ENCODE measurements at regions not wholly inside any gene's neighbourhood (a gene's known extent, or its start where the extent isn't known, plus 50 kb on each side); places are given as distances from the start of the nearest gene placed in this dataset.

- TF ChIP-seq, protein P1, sequence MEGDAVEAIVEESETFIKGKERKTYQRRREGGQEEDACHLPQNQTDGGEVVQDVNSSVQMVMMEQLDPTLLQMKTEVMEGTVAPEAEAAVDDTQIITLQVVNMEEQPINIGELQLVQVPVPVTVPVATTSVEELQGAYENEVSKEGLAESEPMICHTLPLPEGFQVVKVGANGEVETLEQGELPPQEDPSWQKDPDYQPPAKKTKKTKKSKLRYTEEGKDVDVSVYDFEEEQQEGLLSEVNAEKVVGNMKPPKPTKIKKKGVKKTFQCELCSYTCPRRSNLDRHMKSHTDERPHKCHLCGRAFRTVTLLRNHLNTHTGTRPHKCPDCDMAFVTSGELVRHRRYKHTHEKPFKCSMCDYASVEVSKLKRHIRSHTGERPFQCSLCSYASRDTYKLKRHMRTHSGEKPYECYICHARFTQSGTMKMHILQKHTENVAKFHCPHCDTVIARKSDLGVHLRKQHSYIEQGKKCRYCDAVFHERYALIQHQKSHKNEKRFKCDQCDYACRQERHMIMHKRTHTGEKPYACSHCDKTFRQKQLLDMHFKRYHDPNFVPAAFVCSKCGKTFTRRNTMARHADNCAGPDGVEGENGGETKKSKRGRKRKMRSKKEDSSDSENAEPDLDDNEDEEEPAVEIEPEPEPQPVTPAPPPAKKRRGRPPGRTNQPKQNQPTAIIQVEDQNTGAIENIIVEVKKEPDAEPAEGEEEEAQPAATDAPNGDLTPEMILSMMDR (IDR thresholded peaks at IDR 0.05; ENCODE audit: partially characterized antibody, unreplicated experiment) = no peak
- Mint-ChIP-seq H3K27me3 (ENCODE audit: unreplicated experiment) (no peaks in the 10 kb centered on the region), H3K4me1 (ENCODE audit: low read depth, unreplicated experiment) (peaks cover 21% of the 10 kb centered on the region), H3K4me3 (ENCODE audit: unreplicated experiment) (no peak overlapping the region), H3K36me3 (ENCODE audit: unreplicated experiment) (no peaks in the 10 kb centered on the region), H3K9me3 (ENCODE audit: unreplicated experiment) (no peaks in the 10 kb centered on the region), H3K27ac (ENCODE audit: unreplicated experiment) (no peak overlapping the region)
- no peak for DNase-seq
These were observed 500.9 kb upstream of the ARRDC3 start for GRCh38 chr5:91884036-91884435.

GRCh38 chr5:91875196-91875779 is 492.2 kb upstream of the ARRDC3 start:
- no peaks in the 10 kb centered on the region for H3K36me3 Mint-ChIP-seq (ENCODE audit: unreplicated experiment)
- H3K4me3 Mint-ChIP-seq (ENCODE audit: unreplicated experiment) = no peak overlapping the region
- TF ChIP-seq, protein P1 (IDR thresholded peaks at IDR 0.05; ENCODE audit: partially characterized antibody, unreplicated experiment) = no peak
- no peaks in the 10 kb centered on the region for H3K9me3 Mint-ChIP-seq (ENCODE audit: unreplicated experiment)
- H3K27me3 Mint-ChIP-seq (ENCODE audit: unreplicated experiment) = no peaks in the 10 kb centered on the region
- DNase-seq = no peak
- peaks cover 13% of the 10 kb centered on the region for H3K4me1 Mint-ChIP-seq (ENCODE audit: low read depth, unreplicated experiment)
- no peak overlapping the region for H3K27ac Mint-ChIP-seq (ENCODE audit: unreplicated experiment)

GRCh38 chr5:91867799-91868198 is 484.7 kb upstream of the ARRDC3 start:
- Mint-ChIP-seq H3K4me3 (ENCODE audit: unreplicated experiment) (no peak overlapping the region), H3K4me1 (ENCODE audit: low read depth, unreplicated experiment) (peaks cover 12% of the 10 kb centered on the region), H3K9me3 (ENCODE audit: unreplicated experiment) (no peaks in the 10 kb centered on the region), H3K27me3 (ENCODE audit: unreplicated experiment) (no peaks in the 10 kb centered on the region), H3K27ac (ENCODE audit: unreplicated experiment) (no peak overlapping the region), H3K36me3 (ENCODE audit: unreplicated experiment) (no peaks in the 10 kb centered on the region)
- DNase-seq = no peak
- TF ChIP-seq, protein P1 (IDR thresholded peaks at IDR 0.05; ENCODE audit: partially characterized antibody, unreplicated experiment) = no peak

GRCh38 chr5:91865915-91866314 is 482.8 kb upstream of the ARRDC3 start:
- no peak for DNase-seq
- Mint-ChIP-seq H3K27me3 (ENCODE audit: unreplicated experiment) (no peaks in the 10 kb centered on the region), H3K4me3 (ENCODE audit: unreplicated experiment) (no peak overlapping the region), H3K9me3 (ENCODE audit: unreplicated experiment) (no peaks in the 10 kb centered on the region), H3K4me1 (ENCODE audit: low read depth, unreplicated experiment) (peaks cover 7% of the 10 kb centered on the region), H3K27ac (ENCODE audit: unreplicated experiment) (no peak overlapping the region), H3K36me3 (ENCODE audit: unreplicated experiment) (no peaks in the 10 kb centered on the region)
- TF ChIP-seq, protein P1 (IDR thresholded peaks at IDR 0.05; ENCODE audit: partially characterized antibody, unreplicated experiment) = no peak

DNA sequence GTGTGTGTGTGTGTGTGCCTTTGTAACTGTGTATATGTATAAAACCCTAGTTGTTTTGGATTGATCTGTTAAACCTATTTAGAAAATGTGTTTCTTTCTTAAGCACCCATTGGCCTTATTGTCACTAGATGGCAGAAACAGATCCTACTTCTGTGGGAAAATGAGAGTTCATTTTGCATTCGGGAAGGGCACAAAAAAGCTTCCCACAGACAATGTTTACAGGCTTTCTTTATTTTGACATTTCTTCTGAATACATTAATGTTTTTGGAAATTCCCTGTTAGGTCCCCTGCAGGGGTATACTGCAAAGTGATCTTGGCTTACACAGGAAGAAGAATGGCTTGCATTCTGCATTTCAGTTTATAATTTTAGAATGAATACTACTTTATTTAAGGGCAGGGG is 481.8 kb upstream of the ARRDC3 start:
- no peaks in the 10 kb centered on the region for H3K9me3 Mint-ChIP-seq (ENCODE audit: unreplicated experiment)
- no peak overlapping the region for H3K27ac Mint-ChIP-seq (ENCODE audit: unreplicated experiment)
- no peaks in the 10 kb centered on the region for H3K27me3 Mint-ChIP-seq (ENCODE audit: unreplicated experiment)
- peaks cover 7% of the 10 kb centered on the region for H3K4me1 Mint-ChIP-seq (ENCODE audit: low read depth, unreplicated experiment)
- no peak overlapping the region for H3K4me3 Mint-ChIP-seq (ENCODE audit: unreplicated experiment)
- TF ChIP-seq, protein P1 (IDR thresholded peaks at IDR 0.05; ENCODE audit: partially characterized antibody, unreplicated experiment) = no peak
- no peak for DNase-seq
- no peaks in the 10 kb centered on the region for H3K36me3 Mint-ChIP-seq (ENCODE audit: unreplicated experiment)

Measured in glutamatergic neuron (in vitro differentiated cells).